Central memory CD8-positive, alpha-beta T cell (primary cell): ENCODE measurements at regions not wholly inside any gene's neighbourhood (a gene's known extent, or its start where the extent isn't known, plus 50 kb on each side); places are given as distances from the start of the nearest gene placed in this dataset.

ENCODE experiments used
- ATAC-seq: fragments of 150-1000 bp; cut with Tn5 transposase; replicated peaks from 2 replicates; pipeline ENCODE4 v1.10.0; 2022; ENCODE audit warnings: mild to moderate bottlenecking, moderate FRiP score, moderate number of reproducible peaks; ENCODE audit not compliant: poor library complexity, severe bottlenecking; ENCODE audit errors: extremely low read depth
- DNase-seq, 2 donors: peaks; one replicate each; pipeline ENCODE4 v3.0.0; 2021; ENCODE audit warnings: low spot score in 2 of 2
- H3K27ac Mint-ChIP-seq: one replicate; pipeline ENCODE4 v1.8.0; 2022; ENCODE audit warnings: low read depth, mild to moderate bottlenecking, moderate library complexity, mixed read lengths
- H3K27me3 Mint-ChIP-seq: one replicate; pipeline ENCODE4 v1.8.0; 2022; ENCODE audit warnings: mixed read lengths
- H3K36me3 Mint-ChIP-seq: one replicate; pipeline ENCODE4 v1.8.0; 2022; ENCODE audit warnings: mild to moderate bottlenecking, moderate library complexity, mixed read lengths; ENCODE audit not compliant: insufficient read depth
- H3K4me1 Mint-ChIP-seq: one replicate; pipeline ENCODE4 v1.8.0; 2022; ENCODE audit warnings: mixed read lengths
- H3K4me3 Mint-ChIP-seq: one replicate; pipeline ENCODE4 v1.8.0; 2022; ENCODE audit warnings: mild to moderate bottlenecking, moderate library complexity, mixed read lengths
- H3K9me3 Mint-ChIP-seq: one replicate; pipeline ENCODE4 v1.8.0; 2022; ENCODE audit warnings: mixed read lengths

DNA sequence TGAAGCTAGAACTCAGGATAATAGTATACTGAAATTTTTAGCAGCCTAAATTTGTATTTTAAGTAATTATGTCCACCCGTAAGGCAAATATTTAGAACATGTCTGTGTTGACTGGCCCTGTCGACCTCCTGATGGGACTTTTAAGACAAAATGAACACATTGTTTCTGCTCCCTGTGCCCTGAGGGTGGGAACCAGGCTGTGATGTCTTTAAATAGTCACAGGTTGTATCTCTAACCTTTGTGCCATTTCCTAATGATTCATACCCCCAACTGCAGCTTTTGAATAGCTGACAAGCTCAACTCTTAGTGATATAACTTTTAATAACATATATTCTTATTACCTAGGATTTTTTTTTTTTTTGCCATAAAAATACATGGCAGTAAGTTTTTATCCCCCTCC, 494.9 kb upstream of the AKR1E2 start:
- H3K27me3 Mint-ChIP-seq, result no peaks in the 10 kb centered on the region
- DNase-seq (no peak), ATAC-seq (no peak)
- H3K4me3 Mint-ChIP-seq, result no peak overlapping the region
- H3K36me3 Mint-ChIP-seq, result no peaks in the 10 kb centered on the region
- H3K27ac Mint-ChIP-seq, result no peak overlapping the region
- no peaks in the 10 kb centered on the region for H3K4me1 Mint-ChIP-seq
- no peaks in the 10 kb centered on the region for H3K9me3 Mint-ChIP-seq

GRCh38 chr10:4330636-4331035, 495.4 kb upstream of the AKR1E2 start:
- H3K4me1 Mint-ChIP-seq, result no peaks in the 10 kb centered on the region
- DNase-seq (no peak), ATAC-seq (no peak)
- H3K27ac Mint-ChIP-seq, result no peak overlapping the region
- H3K36me3 Mint-ChIP-seq, result no peaks in the 10 kb centered on the region
- H3K4me3 Mint-ChIP-seq, result no peak overlapping the region
- no peaks in the 10 kb centered on the region for H3K9me3 Mint-ChIP-seq
- H3K27me3 Mint-ChIP-seq, result no peaks in the 10 kb centered on the region

DNA sequence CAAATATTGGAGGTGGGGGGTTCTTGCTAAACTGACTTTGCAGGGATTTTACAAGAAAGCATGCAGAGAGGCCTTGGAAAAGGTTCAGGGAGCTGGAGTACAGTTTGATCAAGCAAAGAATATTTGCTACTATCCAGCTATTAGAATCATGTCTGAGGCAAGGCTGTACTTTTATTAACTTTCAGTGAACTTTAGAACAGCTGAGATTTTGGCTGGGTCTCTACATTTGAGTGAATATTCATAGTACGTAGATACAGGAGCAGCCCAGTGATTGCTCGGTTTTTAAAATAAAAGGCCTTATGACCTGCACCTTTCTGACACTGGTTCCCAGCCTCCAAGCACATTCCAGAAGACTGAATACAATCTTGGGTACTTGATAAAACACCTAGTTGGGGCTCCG, 496.8 kb upstream of the AKR1E2 start:
- ATAC-seq, result no peak
- H3K9me3 Mint-ChIP-seq, result no peaks in the 10 kb centered on the region
- no peak overlapping the region for H3K27ac Mint-ChIP-seq
- no peak for DNase-seq
- no peaks in the 10 kb centered on the region for H3K4me1 Mint-ChIP-seq
- H3K4me3 Mint-ChIP-seq, result no peak overlapping the region
- no peaks in the 10 kb centered on the region for H3K27me3 Mint-ChIP-seq
- no peaks in the 10 kb centered on the region for H3K36me3 Mint-ChIP-seq

DNA sequence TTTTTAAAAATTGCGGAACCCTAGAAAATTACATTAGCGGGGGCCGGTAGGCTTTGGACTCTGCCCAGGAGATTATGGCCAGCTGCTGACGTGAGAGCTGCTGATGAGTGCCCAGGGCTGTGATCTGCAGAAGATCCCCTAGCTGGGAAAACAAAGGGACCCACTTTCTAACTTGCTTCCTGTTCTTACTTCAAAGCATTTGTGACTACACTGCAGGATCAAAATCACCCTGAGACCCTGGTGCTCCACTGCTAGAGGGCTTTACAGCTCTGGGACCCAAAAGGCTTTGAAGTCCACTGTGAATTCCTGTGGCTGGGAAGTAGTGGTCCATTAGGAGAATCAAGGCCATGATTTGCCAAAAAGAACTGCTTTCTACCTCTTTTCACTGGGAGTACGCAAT, 499.4 kb upstream of the AKR1E2 start:
- Mint-ChIP-seq H3K27ac (no peak overlapping the region), H3K36me3 (no peaks in the 10 kb centered on the region), H3K4me3 (no peak overlapping the region), H3K9me3 (no peaks in the 10 kb centered on the region), H3K27me3 (no peaks in the 10 kb centered on the region), H3K4me1 (no peaks in the 10 kb centered on the region)
- ATAC-seq (no peak), DNase-seq (no peak)

- Mint-ChIP-seq H3K9me3 (no peaks in the 10 kb centered on the region), H3K4me1 (no peaks in the 10 kb centered on the region), H3K27me3 (no peaks in the 10 kb centered on the region), H3K27ac (no peak overlapping the region), H3K4me3 (no peak overlapping the region), H3K36me3 (no peaks in the 10 kb centered on the region)
- DNase-seq (no peak), ATAC-seq (no peak)
These were observed 506.1 kb upstream of the AKR1E2 start for GRCh38 chr10:4319870-4320367.

- Mint-ChIP-seq H3K27ac (no peak overlapping the region), H3K4me1 (no peaks in the 10 kb centered on the region), H3K27me3 (peaks cover 14% of the 10 kb centered on the region)
These were observed 509.7 kb upstream of the AKR1E2 start for GRCh38 chr10:4316161-4316810.

DNA sequence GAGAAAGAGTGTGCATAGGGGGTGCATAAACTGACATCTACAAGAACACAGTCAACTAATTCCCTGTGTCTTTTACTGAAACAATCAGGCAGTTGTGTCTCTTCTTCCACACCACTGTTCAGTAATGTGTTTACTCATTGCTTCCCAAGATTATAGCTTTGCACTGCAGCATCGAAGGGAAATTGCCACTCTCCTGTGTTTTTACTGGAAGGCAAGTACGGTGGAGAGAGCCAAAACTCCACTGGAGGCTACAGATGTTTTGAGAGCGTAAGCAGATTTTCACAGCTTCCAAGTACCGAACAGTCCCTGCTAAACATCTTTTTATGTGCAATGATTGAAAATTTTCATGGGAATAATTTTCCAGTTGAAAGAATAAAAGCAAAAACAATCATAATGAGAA, 510.5 kb upstream of the AKR1E2 start:
- no peaks in the 10 kb centered on the region for H3K9me3 Mint-ChIP-seq
- no peaks in the 10 kb centered on the region for H3K4me1 Mint-ChIP-seq
- H3K4me3 Mint-ChIP-seq, result no peak overlapping the region
- H3K27ac Mint-ChIP-seq, result no peak overlapping the region
- peaks cover 19% of the 10 kb centered on the region for H3K27me3 Mint-ChIP-seq
- no peak for DNase-seq
- no peak for ATAC-seq
- H3K36me3 Mint-ChIP-seq, result no peaks in the 10 kb centered on the region

More at GRCh38 chr10:4316161-4316810, 509.7 kb upstream of the AKR1E2 start:
- DNase-seq (no peak), ATAC-seq (no peak)
- Mint-ChIP-seq H3K9me3 (no peaks in the 10 kb centered on the region), H3K4me3 (no peak overlapping the region), H3K36me3 (no peaks in the 10 kb centered on the region)

GRCh38 chr10:4313051-4313450, 513.0 kb upstream of the AKR1E2 start:
- DNase-seq (no peak), ATAC-seq (no peak)
- H3K36me3 Mint-ChIP-seq, result no peaks in the 10 kb centered on the region
- no peak overlapping the region for H3K27ac Mint-ChIP-seq
- H3K4me3 Mint-ChIP-seq, result no peak overlapping the region
- no peaks in the 10 kb centered on the region for H3K4me1 Mint-ChIP-seq
- no peaks in the 10 kb centered on the region for H3K9me3 Mint-ChIP-seq
- H3K27me3 Mint-ChIP-seq, result peaks cover 33% of the 10 kb centered on the region

DNA sequence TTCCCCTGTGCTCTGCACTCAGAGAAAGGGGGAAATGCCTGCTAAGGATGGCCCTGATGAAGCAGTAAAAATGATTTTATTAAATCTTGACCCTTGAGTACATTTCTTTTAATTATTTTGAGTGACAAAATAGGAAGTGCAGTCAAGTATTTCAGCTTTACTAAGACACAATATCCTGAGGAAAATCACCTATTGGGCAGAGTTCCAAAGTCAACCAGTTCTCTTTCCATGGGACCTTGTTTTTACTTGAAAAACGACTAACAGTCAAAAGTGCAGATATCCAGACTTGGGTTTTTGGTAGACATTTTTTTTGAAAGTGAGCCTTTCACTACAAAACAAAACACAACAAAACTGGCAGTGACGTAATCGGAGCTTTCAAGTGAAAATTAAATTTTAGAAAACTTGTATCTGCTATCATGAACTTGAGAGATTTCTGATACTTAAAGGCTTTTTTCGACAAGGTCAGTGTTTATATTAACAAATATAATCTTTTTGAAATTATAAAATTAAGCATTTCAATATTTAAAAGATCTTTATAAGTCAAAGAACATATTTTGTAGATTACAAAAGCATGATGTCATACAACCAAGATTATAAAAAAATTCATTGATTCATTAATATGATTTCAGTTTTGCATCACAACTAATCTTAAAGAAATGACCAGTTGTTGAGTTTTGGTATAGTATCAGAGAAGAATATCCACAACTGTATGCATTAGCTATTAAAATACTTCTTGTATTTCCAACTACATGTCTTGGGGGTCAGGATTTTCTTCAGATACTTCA, 513.8 kb upstream of the AKR1E2 start:
- ATAC-seq (no peak), DNase-seq (no peak)
- Mint-ChIP-seq H3K27me3 (peaks cover 33% of the 10 kb centered on the region), H3K9me3 (no peaks in the 10 kb centered on the region), H3K36me3 (no peaks in the 10 kb centered on the region), H3K4me3 (no peak overlapping the region), H3K4me1 (no peaks in the 10 kb centered on the region), H3K27ac (no peak overlapping the region)

DNA sequence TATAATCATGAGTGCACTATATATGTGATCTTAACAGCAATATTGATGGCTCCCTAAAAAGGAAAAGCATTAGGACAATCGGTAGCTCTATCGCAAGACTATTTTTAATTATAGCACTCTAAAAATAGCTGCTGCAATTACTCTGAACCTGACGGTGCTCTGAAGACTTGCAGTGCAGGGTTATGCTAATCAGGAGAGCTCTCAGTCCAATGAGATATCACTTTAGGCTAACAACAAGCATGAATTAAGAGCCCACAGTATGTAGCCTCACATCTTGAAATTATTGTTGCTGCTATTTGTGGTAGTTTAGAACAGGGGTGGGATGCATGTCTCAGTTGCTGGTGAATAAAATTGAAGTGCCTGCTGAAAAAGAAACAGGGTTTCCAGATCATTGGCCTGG, 515.8 kb upstream of the AKR1E2 start:
- no peaks in the 10 kb centered on the region for H3K36me3 Mint-ChIP-seq
- H3K4me1 Mint-ChIP-seq, result no peaks in the 10 kb centered on the region
- peaks cover 35% of the 10 kb centered on the region for H3K27me3 Mint-ChIP-seq
- H3K27ac Mint-ChIP-seq, result no peak overlapping the region
- no peak for ATAC-seq
- no peaks in the 10 kb centered on the region for H3K9me3 Mint-ChIP-seq
- H3K4me3 Mint-ChIP-seq, result no peak overlapping the region
- DNase-seq, result no peak

DNA sequence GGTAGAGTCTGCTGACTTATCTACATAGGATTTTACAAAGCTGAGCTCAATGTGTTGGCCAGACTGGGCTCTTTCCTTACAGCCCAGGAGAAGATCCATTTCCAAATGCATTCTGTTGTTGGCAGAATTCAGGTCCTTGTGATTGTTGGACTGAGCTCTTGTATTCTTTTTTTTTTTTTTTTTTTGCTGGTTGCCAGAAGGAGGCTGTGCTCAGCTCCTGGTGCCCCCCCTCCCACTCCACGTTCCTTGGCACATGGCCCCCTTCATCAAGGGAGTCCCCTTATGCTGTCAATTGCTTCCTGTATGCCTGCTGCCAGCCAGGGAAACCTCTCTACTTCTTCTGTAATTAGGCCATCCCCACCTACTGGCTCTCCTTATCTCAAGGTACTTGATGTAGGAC, 518.1 kb upstream of the AKR1E2 start:
- Mint-ChIP-seq H3K4me3 (no peak overlapping the region), H3K4me1 (no peaks in the 10 kb centered on the region), H3K9me3 (no peaks in the 10 kb centered on the region), H3K36me3 (no peaks in the 10 kb centered on the region), H3K27me3 (peaks cover 42% of the 10 kb centered on the region), H3K27ac (no peak overlapping the region)
- DNase-seq (no peak), ATAC-seq (no peak)

DNA sequence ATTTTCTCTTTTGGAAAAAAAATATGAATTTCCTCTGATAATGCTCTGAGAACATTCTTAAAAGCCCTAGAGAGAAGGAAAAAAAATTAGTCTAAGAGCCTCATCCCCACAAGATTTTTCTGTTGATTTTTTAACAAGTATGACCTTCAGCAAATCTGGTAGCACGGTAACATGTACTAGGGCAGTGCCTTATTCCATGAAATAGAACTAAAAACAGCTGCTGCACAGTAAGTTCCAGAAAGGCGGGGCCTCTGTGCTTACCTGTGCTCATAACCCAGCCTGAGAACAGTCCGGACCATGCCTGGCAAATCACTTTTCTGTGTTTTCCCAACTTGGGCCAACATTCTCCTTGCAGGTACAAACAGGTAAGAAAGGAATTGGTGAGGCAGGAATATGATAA, 519.1 kb upstream of the AKR1E2 start:
- Mint-ChIP-seq H3K36me3 (no peaks in the 10 kb centered on the region), H3K27ac (no peak overlapping the region), H3K27me3 (peaks cover 46% of the 10 kb centered on the region), H3K9me3 (no peaks in the 10 kb centered on the region), H3K4me1 (no peaks in the 10 kb centered on the region), H3K4me3 (no peak overlapping the region)
- ATAC-seq (no peak), DNase-seq (no peak)

DNA sequence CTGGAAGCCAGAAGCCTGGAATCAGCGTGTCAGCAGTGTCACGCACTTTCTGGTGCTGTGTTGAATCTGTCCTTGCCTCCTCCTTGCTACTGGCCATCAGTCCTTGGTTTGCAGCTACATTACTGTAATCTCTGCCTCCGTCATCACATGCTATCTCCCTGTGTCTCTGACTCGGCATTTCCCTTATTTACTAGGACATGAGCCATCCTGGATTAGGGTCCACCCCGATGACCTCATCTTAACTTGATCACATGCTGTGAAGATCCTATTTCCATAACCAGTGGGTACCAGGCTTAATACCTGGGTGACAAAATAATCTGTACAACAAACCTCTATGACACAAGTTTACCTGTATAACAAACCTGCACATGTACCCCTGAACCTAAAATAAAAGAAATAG, 518.0 kb upstream of the KLF6 start:
- Mint-ChIP-seq H3K4me3 (no peak overlapping the region), H3K4me1 (no peaks in the 10 kb centered on the region), H3K9me3 (no peaks in the 10 kb centered on the region), H3K27me3 (peaks cover 23% of the 10 kb centered on the region), H3K36me3 (no peaks in the 10 kb centered on the region), H3K27ac (no peak overlapping the region)
- ATAC-seq (no peak), DNase-seq (no peak)
